NCI-H82 (cell line): ENCODE measurements at regions not wholly inside any gene's neighbourhood (a gene's known extent, or its start where the extent isn't known, plus 50 kb on each side); places are given as distances from the start of the nearest gene placed in this dataset.
A peak's percentile ranks its signal among the peaks of the same experiment; 100 is the strongest.

Source experiments
- DNase-seq: peaks from one replicate; lab custom pipeline; 2025; lab: John Stamatoyannopoulos, UW

DNA sequence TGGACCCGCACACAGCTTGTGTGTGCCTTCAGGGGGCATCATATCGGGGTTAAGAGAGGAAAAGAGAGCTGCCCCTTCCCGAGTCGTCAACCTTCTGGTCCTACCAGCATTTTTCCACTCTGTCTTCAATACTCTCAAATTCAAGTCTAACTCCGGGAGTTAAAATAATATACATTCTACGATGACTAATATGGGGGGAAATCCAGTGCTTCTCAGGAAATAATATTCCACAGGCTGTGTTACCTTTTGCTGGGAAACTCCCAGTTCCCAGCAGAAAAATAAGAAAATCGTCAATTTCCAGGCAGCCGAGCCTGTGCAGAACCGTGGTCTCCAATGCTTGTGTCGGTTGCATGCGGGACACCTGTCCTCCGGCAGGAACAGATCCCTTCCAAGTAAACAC is 105.0 kb upstream of the FOXF1 start:
- no peak for DNase-seq

DNA sequence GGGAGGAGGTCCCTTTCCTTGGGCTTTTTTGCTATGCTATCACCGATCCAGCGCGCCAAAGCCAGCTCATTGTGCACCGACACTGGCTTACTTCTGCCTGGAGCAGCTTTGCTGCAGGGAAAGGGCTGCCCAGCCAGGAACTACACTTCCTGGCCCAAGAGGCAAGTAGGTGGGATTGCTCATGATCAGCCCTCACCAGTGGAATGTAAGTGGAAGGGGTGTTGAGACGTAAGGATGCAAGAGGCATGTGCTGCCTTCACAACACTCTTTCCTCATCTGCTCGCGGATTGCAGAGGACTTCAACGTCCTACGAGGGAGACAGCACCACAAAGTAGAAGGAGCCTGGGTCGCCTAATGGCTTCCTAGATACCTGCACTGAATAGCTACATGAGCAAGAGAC is 104.3 kb upstream of the FOXF1 start:
- no peak for DNase-seq

DNA sequence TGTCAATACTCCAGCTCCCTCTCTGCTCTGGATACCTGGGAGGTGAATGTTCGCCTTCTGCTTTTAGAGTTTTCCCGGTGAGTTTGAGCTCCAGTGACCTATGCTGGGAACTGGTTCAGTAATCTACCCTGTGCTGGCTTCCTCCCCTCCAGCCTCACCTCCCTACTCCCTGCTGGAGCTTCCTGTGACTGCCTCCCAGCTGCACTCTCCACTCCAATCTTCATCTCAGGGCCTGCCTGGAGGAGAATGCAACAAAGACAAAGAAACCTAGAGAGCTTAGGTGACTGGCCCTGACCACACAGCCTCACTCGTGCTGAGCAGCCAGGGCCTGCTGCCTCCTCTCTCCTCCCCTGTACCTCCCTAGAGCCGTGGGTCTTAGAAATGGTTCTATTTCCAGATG is 101.6 kb upstream of the FOXF1 start:
- DNase-seq: no peak

DNA sequence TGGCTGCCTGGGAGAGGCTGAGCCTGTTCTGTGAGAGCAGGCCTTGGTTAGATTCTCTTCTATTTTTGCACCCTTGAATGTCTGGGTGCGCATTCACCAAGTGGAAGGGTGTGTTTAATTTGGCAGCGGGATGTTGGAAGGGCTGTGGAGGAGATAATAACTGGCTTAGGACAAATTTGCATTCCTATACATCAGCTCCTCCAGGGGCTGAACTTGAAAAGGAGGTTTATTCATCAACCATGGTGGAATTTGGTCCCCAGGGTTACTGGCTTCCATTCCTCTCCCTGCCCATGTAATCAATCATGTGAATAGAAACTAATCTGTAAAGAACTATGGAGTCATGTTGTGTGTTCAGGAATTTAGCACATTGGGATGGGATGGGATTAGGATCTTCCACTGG is 100.2 kb upstream of the FOXF1 start:
- no peak for DNase-seq

DNA sequence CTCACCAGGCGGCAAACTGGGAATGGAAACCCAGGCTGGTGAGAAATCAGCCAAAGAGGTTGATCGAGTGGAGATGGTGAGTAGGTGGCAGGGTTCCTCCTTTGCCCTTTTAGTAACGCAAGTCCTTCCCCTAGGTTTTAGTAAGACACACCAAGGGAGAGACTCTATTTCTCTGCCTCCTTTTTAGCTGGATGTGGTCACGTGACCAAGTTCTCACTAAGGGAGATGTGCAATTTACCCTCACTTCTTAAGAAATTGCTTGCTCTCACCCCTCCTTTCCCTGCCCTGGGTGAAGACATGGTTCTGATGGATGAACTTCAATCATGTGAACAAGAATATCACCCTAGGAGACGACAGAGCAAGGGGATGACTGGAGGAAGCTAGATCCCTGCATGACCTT is 99.8 kb upstream of the FOXF1 start:
- DNase-seq: no peak

DNA sequence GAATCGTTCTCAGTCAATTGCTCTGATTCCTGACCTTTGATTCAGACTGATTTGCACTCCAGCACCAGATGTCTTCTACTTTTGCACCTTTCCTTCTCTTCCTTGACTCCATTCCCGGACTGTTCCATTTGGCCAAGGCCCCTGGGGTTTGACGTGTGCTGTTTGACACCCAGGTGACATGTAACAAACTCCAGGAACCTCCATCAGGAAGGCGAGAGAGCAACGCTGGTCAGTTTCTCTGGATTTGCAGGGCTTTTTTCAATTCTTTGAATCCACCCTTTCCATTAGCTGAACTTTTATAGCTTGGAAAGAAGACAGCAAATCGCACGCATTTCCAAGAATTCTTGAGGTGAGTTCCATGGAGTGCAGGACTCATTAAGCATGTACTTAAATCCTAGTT is 98.4 kb upstream of the FOXF1 start:
- DNase-seq: no peak

DNA sequence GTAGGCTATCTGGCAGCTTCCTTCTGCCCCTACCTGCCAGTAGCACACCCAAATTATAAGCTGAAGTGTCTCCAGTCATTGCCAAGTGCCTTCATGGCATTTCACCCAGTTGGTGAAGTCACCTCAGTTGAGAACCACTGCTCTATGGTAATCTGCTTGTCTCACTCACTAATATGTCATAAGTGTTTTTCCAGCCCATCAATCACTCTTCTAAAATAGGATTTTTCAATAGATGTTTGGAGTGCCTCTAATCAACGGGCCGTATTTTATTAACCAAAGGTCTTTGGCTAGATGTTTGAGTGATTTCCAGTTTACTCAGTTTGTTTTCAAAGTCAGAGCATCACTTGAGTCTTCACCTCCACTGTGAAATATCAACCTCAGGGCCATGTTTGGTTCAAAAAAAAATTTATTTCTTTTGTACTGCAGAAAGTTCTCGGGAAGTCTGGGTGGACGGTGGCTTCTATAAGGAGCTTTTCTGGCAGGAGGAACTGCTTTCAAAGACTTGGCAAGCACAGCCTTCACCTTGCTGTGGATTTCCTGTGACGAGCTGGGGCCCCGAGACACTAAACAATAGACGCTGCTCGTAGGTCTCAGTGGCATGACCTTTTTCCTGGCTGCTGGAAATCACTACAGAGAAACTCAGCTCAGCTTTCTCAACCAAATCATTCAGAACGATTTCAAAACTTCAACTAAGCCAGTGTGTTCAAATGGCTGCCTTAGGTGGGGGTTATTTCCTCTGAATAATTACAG is 95.2 kb upstream of the FOXF1 start:
- no peak for DNase-seq

DNA sequence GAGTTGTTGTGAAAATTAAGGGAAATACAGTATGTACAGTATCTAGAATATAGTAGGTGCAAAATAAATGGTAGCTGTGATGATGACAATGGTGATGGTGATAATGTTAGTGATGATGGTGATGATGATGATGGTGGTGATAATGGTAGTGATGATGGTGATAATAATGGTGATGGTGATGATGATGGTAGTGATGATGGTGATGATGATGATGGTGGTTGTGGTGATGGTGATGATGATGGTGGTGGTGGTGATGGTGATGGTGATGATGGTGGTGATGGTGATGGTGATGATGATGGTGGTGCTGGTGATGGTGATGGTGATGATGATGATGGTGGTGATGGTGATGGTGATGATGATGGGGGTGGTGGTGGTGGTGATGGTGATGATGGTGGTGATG is 91.3 kb upstream of the FOXF1 start:
- no peak for DNase-seq

DNA sequence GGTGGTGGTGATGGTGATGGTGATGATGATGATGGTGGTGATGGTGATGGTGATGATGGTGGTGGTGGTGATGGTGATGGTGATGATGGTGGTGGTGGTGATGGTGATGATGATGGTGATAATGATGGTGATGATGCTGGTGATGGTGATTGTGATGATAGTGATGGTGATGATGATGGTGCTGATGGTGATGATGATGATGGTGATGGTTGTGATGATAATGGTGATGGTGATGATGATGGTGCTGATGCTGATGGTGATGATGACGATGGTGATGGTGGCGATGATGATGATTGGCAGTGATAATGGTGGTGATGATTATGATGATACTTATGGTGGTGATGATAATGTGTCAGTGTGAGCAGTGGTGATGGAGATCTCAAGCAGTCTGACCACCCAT is 90.8 kb upstream of the FOXF1 start:
- no peak for DNase-seq

DNA sequence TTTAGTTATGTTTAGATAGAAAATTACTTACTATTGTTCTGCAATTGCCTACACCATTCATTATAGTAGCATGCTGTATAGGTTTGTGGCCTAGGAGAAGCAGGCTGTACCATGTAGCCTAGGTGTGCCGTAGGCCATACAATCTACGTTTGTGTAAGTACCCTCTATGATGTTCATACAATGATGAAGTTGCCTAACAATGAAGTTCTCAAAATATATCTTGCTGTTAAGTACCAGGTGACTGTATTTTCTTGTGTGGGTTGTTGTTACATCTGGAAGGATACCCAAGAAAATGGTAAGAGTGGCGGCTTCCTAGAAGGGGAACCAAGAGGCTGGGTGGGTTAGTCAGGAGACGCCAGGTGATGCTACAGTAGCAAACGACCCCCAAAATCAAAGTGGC is 88.3 kb upstream of the FOXF1 start:
- DNase-seq: no peak

DNA sequence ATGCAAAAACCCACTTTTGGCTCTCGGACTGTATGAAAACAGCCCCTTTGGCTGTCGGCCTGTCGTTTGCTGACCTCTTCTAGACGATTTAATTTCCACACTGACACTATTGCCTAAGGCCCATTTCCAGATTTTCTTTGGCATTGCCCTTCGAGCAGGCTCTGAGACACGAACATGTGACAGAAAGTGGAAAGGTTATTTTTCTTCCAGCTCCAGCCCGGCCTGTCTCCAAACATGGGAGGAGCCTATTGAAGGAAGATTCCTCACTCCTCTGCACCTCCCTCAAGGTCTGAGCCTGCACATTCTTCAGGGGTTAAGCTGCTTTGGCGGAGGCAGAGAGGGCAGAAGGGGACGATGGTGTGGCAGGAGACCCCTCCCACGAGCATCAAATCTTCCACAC is 85.9 kb upstream of the FOXF1 start:
- DNase-seq: peak; percentile 4

DNA sequence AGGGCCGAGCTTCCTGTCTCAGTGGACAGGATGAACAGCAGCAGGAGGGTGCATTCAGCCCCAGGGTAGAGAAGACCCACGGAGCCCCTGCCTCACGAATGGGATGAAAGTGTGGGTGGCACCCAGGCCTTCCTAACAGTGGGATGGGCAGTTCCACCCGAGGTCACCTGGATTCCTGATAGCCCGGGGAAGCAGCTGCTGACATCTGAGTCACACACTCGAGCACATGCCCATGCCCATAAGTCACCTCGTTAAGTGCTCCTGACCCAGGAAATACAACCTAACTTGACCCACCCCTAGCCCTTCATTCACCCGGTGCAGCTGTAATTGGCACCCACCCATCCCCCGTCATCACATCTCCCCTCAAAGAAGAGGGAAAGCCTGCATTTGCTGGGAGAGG is 85.3 kb upstream of the FOXF1 start:
- no peak for DNase-seq

DNA sequence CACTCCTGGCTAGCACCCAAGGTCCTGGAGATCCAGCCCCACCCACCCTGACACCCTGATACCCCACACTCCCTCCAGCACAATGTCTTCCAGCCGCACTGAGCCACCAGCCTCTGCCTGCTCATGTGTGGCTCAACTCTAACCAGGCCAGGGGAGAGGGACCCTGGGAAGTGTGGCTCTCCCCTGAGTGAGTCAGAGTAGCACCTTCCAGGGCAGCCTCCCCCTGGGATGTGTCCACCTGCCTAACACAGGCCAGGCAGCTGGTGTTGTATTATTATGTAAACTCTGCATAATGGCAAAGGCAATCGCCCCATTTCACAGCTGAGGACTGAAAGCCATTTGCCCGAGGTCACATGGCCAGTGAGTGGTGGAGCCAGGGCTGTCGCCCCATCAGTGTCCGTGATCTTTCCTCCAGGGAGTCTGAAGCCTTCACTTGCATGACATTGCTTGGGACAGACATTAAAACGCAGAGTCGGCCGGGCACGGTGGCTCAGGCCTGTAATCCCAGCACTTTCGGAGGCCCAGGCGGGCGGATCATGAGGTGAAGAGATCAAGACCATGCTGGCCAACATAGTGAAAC is 84.2 kb upstream of the FOXF1 start:
- DNase-seq: no peak

DNA sequence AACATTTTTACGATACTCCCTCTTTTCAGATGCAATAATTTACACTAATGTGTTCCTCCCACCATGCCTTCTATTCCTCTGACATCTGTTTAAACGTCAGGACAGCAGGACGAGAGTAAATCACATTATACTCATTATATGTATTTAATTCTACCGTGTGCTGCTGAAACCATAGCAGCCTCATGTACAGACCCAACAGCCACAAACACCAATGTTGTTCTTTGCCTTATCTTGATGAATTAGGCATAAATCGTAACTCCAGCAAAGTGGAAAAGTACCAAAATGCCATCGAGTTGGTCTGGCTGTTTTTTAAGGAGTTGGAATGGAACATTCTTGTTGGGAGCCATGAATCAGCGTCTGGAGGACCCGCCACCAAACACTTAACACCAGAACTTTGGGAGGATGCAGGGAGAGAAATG is 82.9 kb upstream of the FOXF1 start:
- peak; percentile 8 for DNase-seq

DNA sequence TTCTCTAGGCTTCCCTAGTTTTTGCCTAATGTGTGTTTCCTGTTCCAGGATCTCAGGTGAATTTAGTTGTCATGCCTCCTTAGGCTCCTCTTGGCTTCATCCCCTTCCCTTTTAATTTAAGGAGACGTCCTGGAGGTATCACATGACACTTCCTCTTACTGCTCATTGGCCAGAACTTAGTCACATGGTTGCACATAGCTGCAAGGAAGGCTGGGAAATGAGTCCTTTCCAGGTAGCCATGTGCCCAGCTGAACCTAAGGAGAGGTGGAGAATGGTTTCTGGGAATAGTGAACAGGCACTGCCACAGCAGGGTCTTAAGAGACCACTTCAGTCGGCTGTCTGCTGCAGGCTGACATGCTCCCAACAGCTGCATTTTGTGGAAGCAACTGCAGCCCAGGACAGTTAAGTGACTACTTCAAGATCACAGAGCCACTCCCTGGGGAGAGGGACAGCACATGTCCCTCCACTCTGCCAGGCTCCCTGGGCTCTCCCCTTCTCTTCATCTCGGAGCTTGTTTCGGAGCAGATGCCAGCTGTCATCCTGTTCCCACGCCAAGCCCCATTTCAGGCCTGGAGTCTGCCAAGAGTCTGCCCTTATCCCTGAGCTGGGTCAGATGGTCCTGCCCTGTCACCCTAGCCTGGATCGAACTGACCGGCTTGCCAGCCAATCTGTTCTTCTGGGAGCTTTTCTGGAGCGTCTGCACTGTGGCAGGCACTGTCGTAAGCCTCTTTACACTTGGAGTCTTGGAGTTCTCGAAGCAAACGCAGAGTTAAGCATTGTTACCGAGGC is 81.4 kb upstream of the FOXF1 start:
- DNase-seq: peak; percentile 14

DNA sequence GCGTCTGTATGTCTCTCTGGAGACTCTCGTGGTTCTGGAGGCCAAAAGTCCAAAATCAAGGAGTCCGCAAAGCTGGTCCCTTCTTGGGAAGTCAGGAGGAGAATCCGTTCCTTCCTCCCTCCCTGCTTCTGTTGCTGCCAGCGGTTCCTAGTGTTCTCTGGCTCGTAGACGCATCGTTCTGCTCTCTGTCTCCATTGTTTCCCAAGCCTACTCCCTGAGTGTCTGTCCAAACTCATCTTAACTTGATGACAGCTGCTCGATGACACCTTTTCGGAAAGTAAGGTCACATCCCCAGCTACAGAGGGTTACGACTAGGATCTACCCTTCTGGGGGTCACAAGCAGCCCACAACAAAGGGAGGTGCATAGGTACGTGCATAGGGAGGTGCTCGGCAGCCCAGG is 80.7 kb upstream of the FOXF1 start:
- DNase-seq: no peak

DNA sequence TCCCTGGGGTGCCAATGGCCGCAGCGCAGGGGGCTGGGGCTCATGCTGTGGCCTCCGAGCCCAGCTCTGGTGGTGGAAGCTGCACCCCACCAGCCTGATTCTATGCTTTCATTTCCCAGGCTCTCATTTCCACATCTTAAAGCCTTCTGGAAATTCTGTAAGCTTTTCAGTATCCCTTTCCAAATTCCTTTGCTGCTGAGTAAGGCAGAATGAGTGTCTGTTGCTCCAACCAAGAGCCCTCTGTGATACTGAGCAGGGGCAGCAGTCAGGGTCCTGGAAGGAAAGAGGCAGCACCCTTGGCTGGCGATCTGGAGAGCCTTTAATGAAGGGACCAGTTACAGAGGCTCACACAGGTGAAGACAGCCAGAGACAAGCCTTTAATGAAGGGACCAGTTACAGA is 79.5 kb upstream of the FOXF1 start:
- no peak for DNase-seq

DNA sequence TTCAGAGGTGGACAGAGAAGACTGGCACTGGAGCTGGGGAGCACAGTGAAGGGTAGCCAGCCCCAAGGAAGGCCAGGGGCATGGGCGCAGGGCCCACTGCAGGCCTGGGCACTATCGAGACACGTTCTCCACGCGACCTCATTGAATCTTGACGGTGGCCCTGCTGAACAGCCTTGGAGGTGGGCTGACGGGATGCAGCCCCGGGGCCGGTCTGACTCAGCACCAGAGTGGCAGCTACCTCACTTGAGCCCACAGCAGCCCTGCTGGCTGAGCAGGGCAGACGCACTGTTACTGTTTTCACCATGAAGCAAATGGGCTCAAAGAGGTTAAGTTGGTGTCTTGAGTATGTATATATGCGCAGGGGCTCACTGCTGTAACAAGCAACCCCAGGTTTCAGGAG is 78.8 kb upstream of the FOXF1 start:
- DNase-seq: no peak

DNA sequence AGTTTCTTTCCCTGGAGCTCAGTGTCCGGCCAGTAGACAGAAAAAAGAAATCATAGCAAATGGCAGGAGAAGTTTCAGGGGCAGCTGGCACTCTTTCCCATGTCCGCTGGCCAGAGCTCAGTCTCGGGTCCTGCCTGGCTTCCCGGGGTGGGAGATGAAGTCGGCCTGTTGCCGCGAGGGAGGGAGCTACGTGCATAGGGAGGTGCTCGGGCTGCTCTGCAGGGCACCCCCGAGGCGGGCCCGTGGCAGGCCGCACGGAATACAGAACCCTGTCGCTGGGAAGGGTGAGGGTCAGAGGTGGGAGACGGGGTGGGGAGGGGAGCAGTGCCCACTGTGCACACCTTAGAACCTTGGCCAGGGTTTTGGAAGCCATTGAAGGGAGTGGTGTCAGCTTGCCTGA is 78.3 kb upstream of the FOXF1 start:
- no peak for DNase-seq

DNA sequence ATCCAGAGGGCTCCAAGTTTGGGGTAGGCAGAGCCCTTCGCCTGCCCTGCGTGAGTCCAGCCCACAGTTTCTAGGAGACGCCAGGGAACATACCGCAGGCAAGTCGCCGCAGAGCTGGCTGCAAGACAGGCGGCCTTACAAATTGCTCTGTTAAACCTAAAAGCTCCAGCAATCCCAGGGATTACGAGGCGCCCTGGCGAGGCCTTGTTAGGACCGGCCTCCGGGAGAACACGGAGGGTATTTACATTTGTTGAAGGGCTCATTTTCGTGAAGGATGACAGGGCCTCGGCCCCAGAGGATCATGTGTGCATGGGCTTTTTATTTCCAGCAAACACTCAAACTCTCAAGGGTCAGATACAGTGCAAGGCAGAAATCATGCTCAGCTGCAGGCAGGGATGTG is 77.6 kb upstream of the FOXF1 start:
- peak; percentile 29 for DNase-seq

DNA sequence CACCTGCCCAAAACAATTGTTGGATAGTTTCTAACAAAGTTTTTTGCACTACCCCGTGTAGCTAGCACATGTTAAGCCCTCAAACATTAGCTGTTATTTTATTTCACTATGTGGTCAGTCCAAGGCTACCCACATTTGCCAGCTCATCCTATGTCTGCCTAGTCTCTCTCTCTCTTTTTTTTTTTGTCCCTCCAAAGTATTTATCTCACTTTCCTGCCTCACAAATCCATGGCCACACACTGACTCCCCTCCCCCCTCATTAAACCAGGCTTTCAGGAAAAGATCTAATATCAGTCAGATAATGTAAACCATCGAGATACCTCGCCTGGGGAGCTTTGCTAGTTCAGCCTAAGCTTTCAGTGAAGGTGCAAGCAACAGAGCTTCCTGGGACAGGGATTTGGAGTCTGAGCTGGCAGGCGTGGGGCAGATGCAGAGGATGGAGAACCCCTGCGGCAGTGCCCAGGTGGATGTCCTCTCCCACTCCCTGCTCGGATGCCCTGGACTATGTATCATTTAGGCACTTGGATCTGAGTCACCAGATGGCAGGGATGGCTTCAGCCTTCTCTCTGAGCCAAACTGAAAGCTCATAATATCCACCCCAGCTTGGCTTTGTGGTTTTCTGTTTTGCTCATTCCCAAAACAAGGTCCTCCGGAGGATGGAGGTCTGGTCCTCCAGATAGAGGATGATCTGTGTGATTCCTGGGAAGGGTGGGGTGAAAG is 73.7 kb upstream of the FOXF1 start:
- DNase-seq: no peak

DNA sequence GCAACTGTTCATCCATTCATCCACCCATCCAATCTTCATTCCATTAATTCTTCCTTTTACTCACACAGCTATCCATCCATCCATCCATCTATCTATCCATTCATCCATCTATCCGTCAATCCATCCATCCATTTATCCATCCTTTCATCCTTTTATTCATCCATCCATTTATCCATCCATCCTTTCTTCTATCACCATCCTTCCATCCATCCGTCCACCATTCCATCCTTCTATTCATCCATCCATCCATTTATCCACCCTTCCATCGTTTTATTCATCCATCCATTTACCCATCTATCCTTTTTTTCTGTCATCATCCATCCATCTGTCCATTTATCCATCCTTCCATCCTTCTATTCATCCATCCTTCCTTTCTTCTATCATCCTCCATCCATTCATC is 73.0 kb upstream of the FOXF1 start:
- no peak for DNase-seq

DNA sequence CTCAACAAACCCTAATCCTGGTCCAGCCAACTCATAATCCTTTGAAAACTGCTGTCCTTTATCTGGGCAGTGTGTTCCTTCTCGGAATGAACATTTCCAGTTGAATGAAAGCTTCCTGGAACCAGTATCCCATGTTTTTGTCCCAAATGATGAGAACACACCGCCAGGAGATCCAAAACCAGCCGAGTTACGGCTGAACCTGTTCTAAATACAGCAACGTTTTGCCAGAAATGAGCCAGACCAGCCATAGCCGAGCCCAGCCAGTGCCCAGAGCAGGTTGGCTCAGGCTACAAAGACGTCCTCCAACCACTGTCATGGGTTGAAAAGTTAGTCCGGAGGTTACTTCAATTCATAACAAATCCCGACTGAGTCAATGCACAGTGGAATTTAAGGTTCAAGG is 67.6 kb upstream of the FOXF1 start:
- no peak for DNase-seq
